A673 (cell line): ENCODE measurements at regions not wholly inside any gene's neighbourhood (a gene's known extent, or its start where the extent isn't known, plus 50 kb on each side); places are given as distances from the start of the nearest gene placed in this dataset.

ENCODE experiments used
- BruUV-seq: library from RNA; stranded (reverse); fragments of 400-500 nt; replicated peaks from 2 replicates; lab custom pipeline; 2021; lab: Mats Ljungman, UMichigan
- CTCF ChIA-PET: fragments of 300-600 bp; sonication (Branson Sonifier 250); formaldehyde crosslinking; loops from one replicate; lab custom pipeline; 2022; ENCODE audit warnings: antibody characterized with exemption; lab: Charles Lee
- POLR2A ChIA-PET: fragments of 300-600 bp; sonication (Branson Sonifier 250); formaldehyde crosslinking; loops from one replicate; lab custom pipeline; 2022; ENCODE audit warnings: antibody characterized with exemption; ENCODE audit not compliant: low non-redundant PET; lab: Charles Lee
- DNase-seq: peaks from one replicate; pipeline ENCODE4 v3.0.0-alpha.2; 2015; ENCODE audit warnings: low spot score
- H3K27ac ChIP-seq: fragments of 200-600 bp; sonication (generic); 2 replicates; pipeline ENCODE4 v1.5.1; 2016; ENCODE audit warnings: mixed run types, low read depth, mild to moderate bottlenecking, mixed read lengths, antibody characterized with exemption, low read length; ENCODE audit not compliant: poor library complexity, severe bottlenecking
- H3K27me3 ChIP-seq: fragments of 200-600 bp; sonication (generic); replicated peaks from 2 replicates; pipeline ENCODE4 v1.6.1; 2017; ENCODE audit warnings: mixed run types, low read depth, mild to moderate bottlenecking, mixed read lengths, antibody characterized with exemption, low read length; ENCODE audit not compliant: insufficient read depth, poor library complexity
- H3K36me3 ChIP-seq: fragments of 200-600 bp; sonication (generic); 2 replicates; pipeline ENCODE4 v1.6.1; 2016; ENCODE audit warnings: mixed run types, mild to moderate bottlenecking, mixed read lengths, antibody characterized with exemption, low read length; ENCODE audit not compliant: insufficient read depth, poor library complexity, severe bottlenecking
- H3K4me1 ChIP-seq: fragments of 200-600 bp; sonication (generic); 2 replicates; pipeline ENCODE4 v1.6.1; 2017; ENCODE audit warnings: mixed run types, mild to moderate bottlenecking, mixed read lengths, antibody characterized with exemption, low read length; ENCODE audit not compliant: insufficient read depth, poor library complexity, severe bottlenecking
- H3K4me3 ChIP-seq: fragments of 200-600 bp; sonication (generic); 2 replicates; pipeline ENCODE4 v1.5.1; 2016; ENCODE audit warnings: low read depth, mixed run types, mild to moderate bottlenecking, mixed read lengths, low read length; ENCODE audit not compliant: poor library complexity, severe bottlenecking
- H3K9me3 ChIP-seq: fragments of 200-600 bp; sonication (generic); 2 replicates; pipeline ENCODE4 v1.6.1; 2016; ENCODE audit warnings: mixed run types, low read depth, mild to moderate bottlenecking, mixed read lengths, antibody characterized with exemption, low read length; ENCODE audit not compliant: poor library complexity, severe bottlenecking
- EZH2 ChIP-seq: fragments of 200-600 bp; sonication (generic); IDR thresholded peaks from 2 replicates; pipeline ENCODE4 v1.6.1; 2017; ENCODE audit warnings: borderline replicate concordance, low read depth, mild to moderate bottlenecking, mixed read lengths, antibody characterized with exemption, low read length; ENCODE audit not compliant: poor library complexity, severe bottlenecking
- intact Hi-C: fragments of 100-400 bp; cut with micrococcal nuclease; formaldehyde crosslinking; loops from one replicate; pipeline ENCODE4 v1.10.0; 2022; ENCODE audit not compliant: unreplicated experiment
- TF ChIP-seq, protein P1 (sequence below): fragments of 300-800, 200-600 bp; sonication (generic); conservative IDR thresholded peaks from 2 replicates; pipeline ENCODE4 v1.5.1; 2017; ENCODE audit warnings: low read depth, mild to moderate bottlenecking, antibody characterized with exemption, low read length, moderate library complexity, mixed read lengths

DNA sequence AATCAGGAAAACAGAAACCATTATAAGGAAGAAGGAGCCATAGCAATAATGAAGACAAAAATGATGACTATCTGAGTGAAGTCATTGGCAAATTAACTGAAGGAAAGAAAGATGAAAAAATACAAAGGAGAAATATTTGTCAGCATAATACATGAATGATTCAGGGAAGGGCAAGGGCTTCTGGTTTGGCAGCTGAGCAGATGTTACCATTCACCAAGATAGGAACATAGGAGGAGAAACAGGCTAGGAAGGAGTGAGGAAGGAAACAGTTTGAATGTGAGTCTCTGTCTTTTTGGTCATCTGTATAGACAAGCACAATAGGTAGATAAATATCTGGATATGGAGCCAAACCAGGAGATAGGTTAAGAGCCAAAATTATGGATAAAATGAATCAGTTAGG is 296.0 kb downstream of the ISL1 start:
- no peaks in the 10 kb centered on the region for H3K36me3 ChIP-seq
- BruUV-seq = no TSS peak
- DNase-seq = no peak
- intact Hi-C loops = no loop called here
- H3K27ac ChIP-seq = no peak overlapping the region
- POLR2A ChIA-PET = no interaction called here
- H3K4me1 ChIP-seq = no peaks in the 10 kb centered on the region
- no peak overlapping the region for H3K4me3 ChIP-seq
- CTCF ChIA-PET = no interaction called here
- H3K9me3 ChIP-seq = no peaks in the 10 kb centered on the region
- H3K27me3 ChIP-seq = no peaks in the 10 kb centered on the region
- no peak for TF ChIP-seq EZH2
- TF ChIP-seq, protein P1, sequence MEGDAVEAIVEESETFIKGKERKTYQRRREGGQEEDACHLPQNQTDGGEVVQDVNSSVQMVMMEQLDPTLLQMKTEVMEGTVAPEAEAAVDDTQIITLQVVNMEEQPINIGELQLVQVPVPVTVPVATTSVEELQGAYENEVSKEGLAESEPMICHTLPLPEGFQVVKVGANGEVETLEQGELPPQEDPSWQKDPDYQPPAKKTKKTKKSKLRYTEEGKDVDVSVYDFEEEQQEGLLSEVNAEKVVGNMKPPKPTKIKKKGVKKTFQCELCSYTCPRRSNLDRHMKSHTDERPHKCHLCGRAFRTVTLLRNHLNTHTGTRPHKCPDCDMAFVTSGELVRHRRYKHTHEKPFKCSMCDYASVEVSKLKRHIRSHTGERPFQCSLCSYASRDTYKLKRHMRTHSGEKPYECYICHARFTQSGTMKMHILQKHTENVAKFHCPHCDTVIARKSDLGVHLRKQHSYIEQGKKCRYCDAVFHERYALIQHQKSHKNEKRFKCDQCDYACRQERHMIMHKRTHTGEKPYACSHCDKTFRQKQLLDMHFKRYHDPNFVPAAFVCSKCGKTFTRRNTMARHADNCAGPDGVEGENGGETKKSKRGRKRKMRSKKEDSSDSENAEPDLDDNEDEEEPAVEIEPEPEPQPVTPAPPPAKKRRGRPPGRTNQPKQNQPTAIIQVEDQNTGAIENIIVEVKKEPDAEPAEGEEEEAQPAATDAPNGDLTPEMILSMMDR = no peak

DNA sequence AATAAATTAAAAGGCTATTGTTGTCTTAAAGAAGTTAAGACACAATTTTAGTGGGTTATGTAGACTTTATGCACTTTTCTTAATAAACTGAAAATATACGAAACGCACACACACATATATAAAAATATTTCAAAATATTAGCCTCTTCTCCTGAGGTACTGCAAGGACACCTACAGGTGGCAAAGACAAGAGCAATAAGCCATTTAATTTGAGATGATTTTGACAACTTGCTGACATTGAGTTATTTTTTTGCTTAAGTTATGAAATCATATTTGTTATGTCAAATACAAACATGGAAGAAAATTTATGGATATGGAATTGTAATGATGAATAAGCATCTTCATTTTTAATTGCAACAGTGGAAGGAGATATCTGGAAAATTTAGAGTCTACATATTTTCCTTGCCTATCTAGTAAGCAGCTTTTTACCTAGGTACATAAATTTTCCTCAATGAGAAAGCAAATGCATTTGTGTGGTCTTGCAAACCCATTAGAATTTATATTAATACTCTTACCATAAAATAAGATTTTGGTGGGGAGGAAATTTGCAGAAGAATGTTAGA is 301.6 kb downstream of the ISL1 start:
- Histone ChIP-seq H3K27ac (no peak overlapping the region), H3K9me3 (no peaks in the 10 kb centered on the region), H3K27me3 (no peaks in the 10 kb centered on the region), H3K4me1 (no peaks in the 10 kb centered on the region), H3K36me3 (no peaks in the 10 kb centered on the region), H3K4me3 (no peak overlapping the region)
- no peak for DNase-seq
- no TSS peak for BruUV-seq
- no peak for TF ChIP-seq EZH2
- TF ChIP-seq, protein P1 = no peak; the same call in 1 of the 2 replicates
- CTCF ChIA-PET = no interaction called here
- POLR2A ChIA-PET = no interaction called here
- intact Hi-C loops = no loop called here

DNA sequence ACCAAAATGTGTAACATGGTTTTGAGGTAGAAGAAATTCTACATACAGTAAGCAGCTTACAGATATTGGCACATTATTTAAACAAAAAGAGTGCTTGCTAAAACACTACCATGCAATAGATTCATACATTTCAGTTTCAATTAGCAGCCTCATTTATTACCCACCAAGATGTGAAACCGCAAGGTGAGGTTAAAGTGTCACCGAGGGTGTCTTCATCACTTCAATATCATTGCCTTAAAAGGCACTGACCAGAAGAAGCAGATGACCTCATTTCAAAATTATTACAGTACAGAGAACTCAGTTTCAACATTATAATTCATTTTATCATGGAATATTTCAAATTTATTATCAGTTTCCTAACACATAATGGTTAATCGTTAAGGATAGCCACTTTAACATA is 302.2 kb downstream of the ISL1 start:
- ChIA-PET POLR2A (no interaction called here), CTCF (no interaction called here)
- no peaks in the 10 kb centered on the region for H3K4me1 ChIP-seq
- intact Hi-C loops = no loop called here
- no peak overlapping the region for H3K27ac ChIP-seq
- no peak for DNase-seq
- H3K27me3 ChIP-seq = no peaks in the 10 kb centered on the region
- no TSS peak for BruUV-seq
- no peaks in the 10 kb centered on the region for H3K36me3 ChIP-seq
- H3K4me3 ChIP-seq = no peak overlapping the region
- TF ChIP-seq, protein P1 = no peak
- no peaks in the 10 kb centered on the region for H3K9me3 ChIP-seq
